CD4-positive, CD25-positive, alpha-beta regulatory T cell (primary cell): ENCODE measurements at regions not wholly inside any gene's neighbourhood (a gene's known extent, or its start where the extent isn't known, plus 50 kb on each side); places are given as distances from the start of the nearest gene placed in this dataset.

Experiments
- ATAC-seq, 2 donors: fragments of 150-1000 bp; cut with Tn5 transposase; one replicate each; pipeline ENCODE4 v1.10.0; 2021; ENCODE audit warnings: low read depth in 2 of 2, moderate number of reproducible peaks in 2 of 2, moderate library complexity in 1 of 2
- DNase-seq, 3 donors: peaks; one replicate each; pipeline versions ENCODE4 v3.0.0 to v3.0.0-alpha.2; 2012 to 2022; ENCODE audit warnings: mixed read lengths in 1 of 3
- H3K27ac ChIP-seq: one replicate; pipeline ENCODE4 v1.7.0; 2013; ENCODE audit warnings: mild to moderate bottlenecking, low read length; ENCODE audit not compliant: insufficient read depth, poor library complexity, severe bottlenecking
- H3K27me3 ChIP-seq: one replicate; pipeline ENCODE4 v1.7.0; 2013; ENCODE audit warnings: low read length; ENCODE audit not compliant: control insufficient read depth, insufficient read depth
- H3K36me3 ChIP-seq: one replicate; pipeline ENCODE4 v1.7.0; 2013; ENCODE audit warnings: mild to moderate bottlenecking, low read length, moderate library complexity; ENCODE audit not compliant: control insufficient read depth, insufficient read depth
- H3K4me1 ChIP-seq: 2 replicates; pipeline ENCODE4 v1.7.0; 2013; ENCODE audit warnings: mild to moderate bottlenecking, low read length; ENCODE audit not compliant: insufficient read depth, control insufficient read depth, poor library complexity, severe bottlenecking
- H3K4me3 ChIP-seq: one replicate; pipeline ENCODE4 v1.7.0; 2013; ENCODE audit warnings: low read depth, mild to moderate bottlenecking, low read length, moderate library complexity
- H3K9me3 ChIP-seq, 2 experiments: 1 replicate in 1 of 2; 2 replicates in 1 of 2; pipeline ENCODE4 v1.7.0; 2013; ENCODE audit warnings: low read length in 2 of 2, mild to moderate bottlenecking in 1 of 2, moderate library complexity in 1 of 2; ENCODE audit not compliant: control insufficient read depth in 2 of 2
- H3K27ac Mint-ChIP-seq, 3 donors: one replicate each; pipeline ENCODE4 v1.8.0; 2020 to 2022; ENCODE audit warnings: mild to moderate bottlenecking in 3 of 3, mixed read lengths in 3 of 3, moderate library complexity in 2 of 3
- H3K27me3 Mint-ChIP-seq: one replicate; pipeline ENCODE4 v1.8.0; 2022; ENCODE audit warnings: mild to moderate bottlenecking, mixed read lengths
- H3K36me3 Mint-ChIP-seq: one replicate; pipeline ENCODE4 v1.8.0; 2020; ENCODE audit warnings: mixed read lengths
- H3K4me1 Mint-ChIP-seq, 4 donors: one replicate each; pipeline ENCODE4 v1.8.0; 2020 to 2022; ENCODE audit warnings: mixed read lengths in 4 of 4, mild to moderate bottlenecking in 1 of 4
- H3K4me3 Mint-ChIP-seq, 4 donors: one replicate each; pipeline ENCODE4 v1.8.0; 2020 to 2022; ENCODE audit warnings: mild to moderate bottlenecking in 4 of 4, mixed read lengths in 4 of 4, moderate library complexity in 3 of 4
- H3K9me3 Mint-ChIP-seq, 7 donors: one replicate each; pipeline ENCODE4 v1.8.0; 2020 to 2022; ENCODE audit warnings: mixed read lengths in 7 of 7, mild to moderate bottlenecking in 3 of 7, moderate library complexity in 2 of 7

DNA sequence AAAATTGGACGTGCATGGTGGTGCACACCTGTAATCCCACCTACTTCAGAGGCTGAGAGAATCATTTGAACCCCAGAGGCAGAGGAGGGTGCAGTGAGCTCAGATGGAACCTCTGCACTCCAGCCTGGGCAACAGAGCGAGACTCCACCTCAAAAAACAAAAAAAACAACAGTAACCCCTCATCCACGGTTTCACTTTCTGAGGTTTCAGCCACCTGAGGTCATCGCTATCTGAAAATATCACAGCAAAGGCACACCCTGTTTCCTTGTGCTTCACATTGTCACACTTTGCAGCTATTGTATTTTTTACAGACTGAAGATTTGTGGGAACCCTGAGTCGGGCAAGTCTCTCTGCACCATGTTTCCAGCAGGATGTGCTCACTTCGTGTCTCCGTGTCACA is 54.1 kb upstream of the FOXQ1 start:
- no peaks in the 10 kb centered on the region for H3K36me3 ChIP-seq
- Mint-ChIP-seq H3K27me3 (peaks cover 5% of the 10 kb centered on the region), H3K4me1 (no peaks in the 10 kb centered on the region), H3K27ac (no peak overlapping the region), H3K4me3 (no peak overlapping the region), H3K36me3 (no peaks in the 10 kb centered on the region), H3K9me3 (no peaks in the 10 kb centered on the region)
- no peaks in the 10 kb centered on the region for H3K27me3 ChIP-seq
- DNase-seq (no peak), ATAC-seq (no peak)
- no peak overlapping the region for H3K4me3 ChIP-seq
- H3K27ac ChIP-seq = no peak overlapping the region
- H3K9me3 ChIP-seq = no peaks in the 10 kb centered on the region
- no peaks in the 10 kb centered on the region for H3K4me1 ChIP-seq

DNA sequence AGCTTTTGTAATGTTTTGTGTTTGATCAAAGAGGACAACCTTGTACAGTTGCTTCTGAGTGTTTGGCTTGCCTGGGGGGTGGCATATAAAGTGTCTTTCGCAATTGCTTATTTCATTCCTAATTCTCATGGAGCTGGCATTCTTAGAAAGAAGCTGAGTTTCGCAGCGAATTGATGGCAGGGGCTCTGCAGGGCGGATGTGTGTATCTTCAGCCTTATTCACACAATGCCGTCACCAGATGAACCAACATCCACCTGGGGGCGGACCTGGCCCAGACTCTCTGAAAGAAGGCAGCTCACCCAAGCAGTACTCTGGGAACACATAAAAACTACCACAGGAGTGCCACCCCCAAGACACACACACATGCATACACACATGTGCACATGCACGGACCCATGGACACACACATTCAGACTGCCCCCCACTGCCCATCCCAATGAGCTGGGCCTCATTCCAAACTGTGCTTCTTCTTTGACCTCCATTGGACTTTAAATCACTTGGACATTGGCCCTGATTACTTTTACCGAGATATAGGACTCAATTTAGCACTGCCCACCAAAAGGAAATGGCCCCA is 55.4 kb upstream of the FOXQ1 start:
- ATAC-seq = no peak
- H3K27ac Mint-ChIP-seq = no peak overlapping the region
- peaks cover 11% of the 10 kb centered on the region for H3K27me3 Mint-ChIP-seq
- no peak overlapping the region for H3K4me3 Mint-ChIP-seq
- H3K27me3 ChIP-seq = no peaks in the 10 kb centered on the region
- H3K4me1 Mint-ChIP-seq = no peaks in the 10 kb centered on the region
- no peaks in the 10 kb centered on the region for H3K36me3 Mint-ChIP-seq
- no peak for DNase-seq
- H3K9me3 Mint-ChIP-seq = no peaks in the 10 kb centered on the region
- H3K4me3 ChIP-seq = no peak overlapping the region
- no peaks in the 10 kb centered on the region for H3K4me1 ChIP-seq
- H3K27ac ChIP-seq = no peak overlapping the region
- H3K36me3 ChIP-seq = no peaks in the 10 kb centered on the region
- no peaks in the 10 kb centered on the region for H3K9me3 ChIP-seq

DNA sequence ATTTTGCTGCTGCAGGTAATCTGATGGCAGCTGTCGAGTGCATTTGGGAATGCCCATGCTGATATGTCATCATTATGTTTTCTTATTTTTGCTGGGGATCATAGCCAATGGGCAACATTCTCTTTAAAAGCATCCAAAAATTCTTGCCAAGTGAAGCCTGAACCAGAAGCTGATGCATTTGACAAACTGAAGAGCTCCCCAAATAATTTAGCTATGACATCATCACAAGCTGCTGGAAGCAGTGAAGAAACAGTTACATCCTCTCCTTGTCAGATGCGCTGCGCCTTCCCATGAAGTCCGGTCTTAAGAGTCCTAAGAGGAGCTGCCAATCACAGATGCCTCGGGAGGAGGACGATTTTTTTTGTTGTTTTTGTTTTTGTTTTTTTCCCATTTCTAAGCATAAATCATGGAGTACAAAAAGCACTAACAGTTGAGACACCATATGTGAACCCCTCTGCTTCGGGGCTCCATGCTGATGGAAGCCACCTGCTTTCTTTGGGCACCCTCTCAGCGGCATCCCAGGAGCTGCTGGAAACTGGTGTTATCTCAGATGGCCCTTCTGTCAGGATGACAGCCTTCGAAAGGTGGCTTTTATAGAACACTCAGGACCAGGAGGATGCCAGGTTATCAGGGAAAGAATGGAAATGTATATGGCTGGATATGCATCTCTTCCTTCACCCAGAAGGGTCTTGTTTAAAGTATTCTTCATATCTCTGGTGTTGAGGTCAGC is 56.1 kb upstream of the FOXQ1 start:
- Mint-ChIP-seq H3K4me3 (no peak overlapping the region), H3K9me3 (no peaks in the 10 kb centered on the region), H3K4me1 (no peaks in the 10 kb centered on the region), H3K36me3 (no peaks in the 10 kb centered on the region), H3K27me3 (peaks cover 13% of the 10 kb centered on the region), H3K27ac (no peak overlapping the region)
- Histone ChIP-seq H3K4me1 (no peaks in the 10 kb centered on the region), H3K9me3 (no peaks in the 10 kb centered on the region), H3K27ac (no peak overlapping the region), H3K27me3 (no peaks in the 10 kb centered on the region), H3K4me3 (no peak overlapping the region), H3K36me3 (no peaks in the 10 kb centered on the region)
- no peak for DNase-seq
- no peak for ATAC-seq

DNA sequence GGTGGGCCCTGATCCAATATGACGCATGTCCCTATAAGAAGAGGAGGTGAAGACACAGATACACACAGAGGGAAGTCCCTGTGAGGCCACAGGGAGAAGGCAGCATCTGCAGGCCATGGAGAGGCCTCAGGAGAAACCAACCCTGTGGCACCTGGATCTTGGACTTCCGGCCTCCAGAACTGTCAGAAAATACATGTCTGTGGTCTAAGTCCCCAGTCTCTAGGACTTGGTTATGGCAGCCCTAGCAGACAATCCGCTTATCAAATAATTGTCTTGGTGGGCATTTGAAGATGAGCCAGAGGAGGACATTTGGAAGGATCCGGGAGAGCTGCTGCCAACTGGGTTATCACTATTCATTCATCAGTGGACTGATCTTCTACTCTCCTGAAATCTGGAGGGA is 57.6 kb upstream of the FOXQ1 start:
- no peaks in the 10 kb centered on the region for H3K9me3 ChIP-seq
- Mint-ChIP-seq H3K9me3 (peaks cover 0 to 2% (median 0%) of the 10 kb centered on the region in 7 donors), H3K27ac (no peak overlapping the region), H3K4me3 (no peak overlapping the region), H3K4me1 (no peaks in the 10 kb centered on the region), H3K27me3 (peaks cover 24% of the 10 kb centered on the region), H3K36me3 (no peaks in the 10 kb centered on the region)
- DNase-seq = no peak
- H3K36me3 ChIP-seq = no peaks in the 10 kb centered on the region
- H3K4me3 ChIP-seq = no peak overlapping the region
- H3K4me1 ChIP-seq = no peaks in the 10 kb centered on the region
- no peaks in the 10 kb centered on the region for H3K27me3 ChIP-seq
- ATAC-seq = no peak
- H3K27ac ChIP-seq = no peak overlapping the region

DNA sequence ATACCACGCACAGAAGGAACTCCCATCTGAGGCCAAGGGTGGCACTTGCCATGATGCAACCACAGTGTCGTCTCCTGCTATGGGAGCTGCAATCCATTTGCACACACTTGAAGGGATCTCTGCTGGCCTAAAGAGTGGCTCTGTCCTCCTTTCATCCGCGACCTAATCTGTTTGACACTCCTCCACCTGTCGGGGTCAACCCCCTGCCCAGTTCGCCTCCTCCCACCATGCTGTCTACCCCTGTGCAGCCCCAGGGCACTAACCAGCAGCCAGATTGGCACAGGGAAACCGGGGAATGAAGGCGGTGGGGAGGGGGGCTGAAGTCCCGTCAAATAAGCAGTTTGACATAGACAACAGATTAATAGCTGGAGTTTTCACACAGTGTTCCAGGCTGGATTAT is 58.1 kb upstream of the FOXQ1 start:
- H3K27me3 Mint-ChIP-seq = peaks cover 26% of the 10 kb centered on the region
- peaks cover 0 to 2% (median 0%) of the 10 kb centered on the region in 7 donors for H3K9me3 Mint-ChIP-seq
- H3K27ac Mint-ChIP-seq = no peak overlapping the region
- Histone ChIP-seq H3K36me3 (no peaks in the 10 kb centered on the region), H3K4me3 (no peak overlapping the region), H3K27ac (no peak overlapping the region), H3K27me3 (no peaks in the 10 kb centered on the region), H3K4me1 (no peaks in the 10 kb centered on the region), H3K9me3 (no peaks in the 10 kb centered on the region)
- no peak overlapping the region for H3K4me3 Mint-ChIP-seq
- H3K4me1 Mint-ChIP-seq = no peaks in the 10 kb centered on the region
- no peaks in the 10 kb centered on the region for H3K36me3 Mint-ChIP-seq
- ATAC-seq (no peak), DNase-seq (no peak)

DNA sequence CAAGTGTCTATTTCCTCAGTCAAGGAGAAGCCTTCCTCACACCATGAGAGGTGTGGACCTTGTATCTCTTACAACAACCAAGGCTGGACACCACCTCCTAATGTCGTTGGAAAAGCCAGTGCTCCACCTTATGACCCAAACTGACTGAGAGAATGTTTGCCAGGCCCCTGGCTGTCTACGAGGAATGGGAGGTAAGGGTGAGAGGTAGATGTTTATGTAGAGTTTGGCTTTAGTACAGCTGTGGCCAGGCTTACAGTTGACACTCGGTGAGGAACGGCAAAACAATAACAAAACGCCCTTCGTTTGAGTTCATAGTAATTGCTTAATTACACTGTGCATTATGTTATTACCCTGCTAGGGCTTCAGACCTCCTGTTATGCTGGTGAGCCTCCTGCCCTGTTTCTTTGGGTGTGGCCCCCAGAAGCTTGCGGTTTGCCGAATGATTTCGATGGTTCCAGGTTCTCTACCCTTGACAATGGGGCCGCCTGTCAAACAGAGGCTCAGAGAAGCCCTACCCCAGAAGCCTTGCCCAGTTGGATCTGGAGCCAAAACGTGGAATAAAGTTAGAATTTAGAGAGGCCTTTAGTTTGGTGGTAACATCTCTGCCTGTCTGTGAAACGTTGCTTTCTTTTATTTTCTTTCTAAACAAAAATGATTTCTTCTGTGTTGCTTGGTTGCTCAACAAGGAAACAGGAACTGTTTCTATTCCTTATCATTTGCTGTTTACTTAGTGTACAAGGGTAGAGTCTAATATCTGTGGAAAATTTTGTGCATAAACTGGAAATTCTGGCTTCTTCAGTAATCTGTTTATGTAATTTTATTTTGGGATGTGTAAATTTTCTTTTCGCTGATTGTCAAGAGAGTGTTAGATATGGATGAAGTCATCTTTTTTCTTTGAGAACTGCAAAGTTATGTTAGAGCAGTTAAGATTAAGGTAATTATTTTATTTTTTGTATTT is 60.4 kb upstream of the FOXQ1 start:
- DNase-seq = no peak
- peaks cover 25% of the 10 kb centered on the region for H3K27me3 Mint-ChIP-seq
- H3K9me3 ChIP-seq = no peaks in the 10 kb centered on the region
- H3K36me3 ChIP-seq = no peaks in the 10 kb centered on the region
- H3K4me3 Mint-ChIP-seq = no peak overlapping the region
- H3K4me1 Mint-ChIP-seq = no peaks in the 10 kb centered on the region
- H3K27me3 ChIP-seq = no peaks in the 10 kb centered on the region
- ATAC-seq = no peak
- no peaks in the 10 kb centered on the region for H3K4me1 ChIP-seq
- H3K27ac Mint-ChIP-seq = no peak overlapping the region
- no peaks in the 10 kb centered on the region for H3K36me3 Mint-ChIP-seq
- H3K27ac ChIP-seq = no peak overlapping the region
- H3K9me3 Mint-ChIP-seq = peaks cover 0 to 2% (median 0%) of the 10 kb centered on the region in 7 donors
- no peak overlapping the region for H3K4me3 ChIP-seq

DNA sequence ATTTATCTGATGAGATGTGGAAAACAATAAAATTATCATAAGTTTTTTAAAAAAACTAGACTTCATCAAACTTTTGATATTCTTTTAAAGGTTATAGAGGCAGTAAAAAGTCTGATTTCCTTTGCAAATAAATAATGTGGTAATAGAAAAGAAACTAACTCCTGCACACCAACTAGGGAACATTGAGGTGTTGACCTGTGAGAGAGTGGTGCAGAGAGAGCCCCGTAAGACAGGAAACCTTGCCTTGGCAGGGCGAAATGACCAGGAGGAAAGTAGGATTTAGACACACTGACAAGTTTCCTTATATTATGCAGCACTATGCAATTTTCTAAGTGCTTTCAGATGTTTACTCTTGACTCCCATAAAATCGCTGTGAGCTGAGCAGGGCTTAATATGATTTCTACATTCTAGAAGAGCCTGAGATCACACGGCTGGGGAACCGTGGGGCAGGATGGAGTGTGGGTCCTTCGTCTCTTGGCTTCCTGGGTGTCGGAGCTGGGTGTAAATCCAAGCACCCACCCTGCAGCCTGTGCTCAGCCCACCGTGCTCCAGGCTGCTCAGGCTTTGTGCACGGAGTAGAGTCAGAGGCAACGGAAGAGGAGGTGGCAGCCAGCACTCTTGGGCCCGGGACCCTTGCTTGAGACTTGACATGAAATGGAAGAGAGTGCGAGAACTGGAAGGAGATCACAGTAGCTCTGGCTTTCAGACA is 61.3 kb upstream of the FOXQ1 start:
- H3K36me3 Mint-ChIP-seq = no peaks in the 10 kb centered on the region

More for the DNA sequence above, 61.3 kb upstream of the FOXQ1 start:
- Mint-ChIP-seq H3K27ac (no peak overlapping the region), H3K4me1 (no peaks in the 10 kb centered on the region), H3K9me3 (peaks cover 0 to 2% (median 0%) of the 10 kb centered on the region in 7 donors), H3K27me3 (peaks cover 25% of the 10 kb centered on the region), H3K4me3 (no peak overlapping the region)
- no peaks in the 10 kb centered on the region for H3K27me3 ChIP-seq
- no peaks in the 10 kb centered on the region for H3K4me1 ChIP-seq
- no peaks in the 10 kb centered on the region for H3K9me3 ChIP-seq
- no peak for DNase-seq
- no peak overlapping the region for H3K4me3 ChIP-seq
- no peak for ATAC-seq
- no peak overlapping the region for H3K27ac ChIP-seq
- no peaks in the 10 kb centered on the region for H3K36me3 ChIP-seq
